HG02943 (cell line): ENCODE measurements at regions not wholly inside any gene's neighbourhood (a gene's known extent, or its start where the extent isn't known, plus 50 kb on each side); places are given as distances from the start of the nearest gene placed in this dataset.
"Not testable (repeated sequence)": the region's sequence is repeated elsewhere in the genome, so short reads cannot be mapped to it uniquely, and the experiment has no call there.

Experiments used
- ATAC-seq: cut with Tn5 transposase; IDR thresholded peaks from one replicate; pipeline ENCODE4 v1.9.1; 2021; ENCODE audit warnings: mild to moderate bottlenecking, low read depth, moderate library complexity; ENCODE audit not compliant: unreplicated experiment

DNA sequence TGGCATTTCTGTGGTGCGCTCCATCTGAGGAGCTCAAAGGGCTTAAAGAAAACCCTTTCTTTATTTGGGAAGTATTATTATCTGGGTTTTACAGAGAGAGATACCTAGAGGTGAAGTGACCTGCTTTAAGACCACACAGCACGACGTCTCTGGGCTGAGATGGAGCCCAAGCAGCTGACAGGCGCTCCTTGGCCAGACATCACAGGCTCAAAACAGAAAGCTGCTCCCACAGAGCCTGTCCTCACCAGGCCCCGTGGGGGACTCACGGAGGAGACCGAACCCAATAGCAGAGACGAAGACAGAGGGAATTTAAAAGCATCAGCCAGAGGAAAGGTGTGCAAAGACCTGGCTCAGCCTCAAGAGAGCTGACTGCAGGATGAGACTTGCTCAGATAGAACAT, 175.9 kb upstream of the IRF2BP2 start:
- not testable (repeated sequence) for ATAC-seq

DNA sequence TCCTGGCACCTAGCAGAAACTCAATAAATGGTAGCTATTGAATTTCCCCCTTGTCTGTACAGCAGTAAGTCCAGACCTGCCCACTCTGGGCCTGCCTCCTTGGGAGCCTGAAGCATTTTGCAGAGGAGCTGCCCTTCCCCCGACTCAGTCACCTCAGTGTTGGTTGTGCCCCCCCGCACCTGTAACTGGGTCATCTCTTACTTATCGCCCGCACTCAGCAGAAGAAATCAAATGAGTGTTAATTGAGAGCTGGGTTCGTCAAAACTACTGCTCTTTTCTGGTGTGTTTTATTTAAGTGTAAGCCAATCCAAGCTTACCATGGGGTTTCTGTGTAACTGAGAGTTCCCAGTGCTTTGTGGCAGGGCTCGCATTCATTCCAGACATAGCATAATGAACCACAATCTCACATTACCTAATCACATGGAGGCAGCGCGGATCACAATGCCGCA, 175.5 kb upstream of the IRF2BP2 start:
- not testable (repeated sequence) for ATAC-seq

DNA sequence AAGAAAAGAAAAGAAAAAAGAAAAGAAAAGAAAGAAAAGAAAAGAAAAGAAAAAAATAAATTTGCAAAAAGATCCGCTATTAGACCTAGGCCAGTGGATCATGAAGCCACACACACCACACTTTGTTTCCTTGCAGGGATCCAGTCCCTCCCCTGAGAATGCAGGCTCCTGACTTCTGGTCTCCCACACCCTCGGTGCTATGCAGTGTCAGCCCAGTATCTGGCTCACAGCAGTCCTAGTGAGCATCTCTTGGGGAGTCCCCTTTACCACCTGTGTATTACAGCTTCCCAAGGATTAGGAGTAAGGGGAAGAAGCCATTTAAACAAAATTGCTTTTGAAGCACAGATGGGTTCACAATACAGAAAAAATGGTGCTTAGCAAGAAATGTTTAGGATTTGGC, 174.1 kb upstream of the IRF2BP2 start:
- not testable (repeated sequence) for ATAC-seq

DNA sequence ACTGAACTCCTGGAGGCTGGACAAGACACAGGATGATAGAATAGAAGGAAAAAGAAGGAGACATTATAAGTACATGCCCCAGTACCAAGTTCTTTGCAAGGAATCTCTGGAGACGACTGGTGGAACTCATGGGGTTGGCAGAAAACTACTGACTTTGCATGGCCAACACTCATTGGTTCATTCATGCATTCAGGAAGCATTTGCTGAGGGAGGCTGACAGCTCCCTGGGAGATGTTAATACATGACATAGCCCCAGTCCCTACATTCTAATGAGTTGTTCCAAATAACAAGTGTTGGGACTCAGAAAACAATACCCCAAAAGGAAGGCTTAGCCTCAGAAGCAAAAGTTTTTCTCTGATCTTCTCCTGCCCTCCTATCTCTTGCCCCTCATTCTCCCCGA, 172.8 kb upstream of the IRF2BP2 start:
- no peak for ATAC-seq

DNA sequence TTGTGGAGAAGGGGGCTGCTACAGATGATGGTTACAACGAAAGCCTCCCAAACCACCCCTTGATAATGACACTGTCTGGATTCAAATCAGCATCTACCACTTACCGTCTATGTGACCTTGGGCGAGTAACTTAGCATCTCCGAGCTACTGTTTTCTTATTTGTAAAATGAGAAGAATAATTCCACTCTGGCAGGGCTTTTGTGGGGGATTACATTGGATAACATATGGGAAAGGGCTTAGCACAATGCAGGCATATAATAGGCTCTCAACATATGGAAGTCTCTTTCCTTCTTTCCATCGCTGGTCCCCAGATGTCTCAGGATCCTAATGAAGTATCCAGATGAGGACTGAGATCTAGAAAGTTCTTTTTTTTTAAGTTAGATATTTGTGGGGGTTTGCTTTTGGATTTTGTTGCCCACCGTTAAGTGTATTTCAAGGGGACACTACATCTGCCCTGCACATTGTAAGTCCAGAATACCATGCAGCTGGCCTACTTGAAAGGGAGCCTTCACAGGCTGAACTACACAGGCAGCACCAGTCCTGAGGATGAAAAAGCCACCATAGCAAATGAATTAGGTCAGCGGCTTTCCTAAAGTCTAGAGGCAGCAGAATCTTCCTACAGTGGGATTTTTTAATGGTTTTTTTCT, 172.2 kb upstream of the IRF2BP2 start:
- ATAC-seq: no peak

DNA sequence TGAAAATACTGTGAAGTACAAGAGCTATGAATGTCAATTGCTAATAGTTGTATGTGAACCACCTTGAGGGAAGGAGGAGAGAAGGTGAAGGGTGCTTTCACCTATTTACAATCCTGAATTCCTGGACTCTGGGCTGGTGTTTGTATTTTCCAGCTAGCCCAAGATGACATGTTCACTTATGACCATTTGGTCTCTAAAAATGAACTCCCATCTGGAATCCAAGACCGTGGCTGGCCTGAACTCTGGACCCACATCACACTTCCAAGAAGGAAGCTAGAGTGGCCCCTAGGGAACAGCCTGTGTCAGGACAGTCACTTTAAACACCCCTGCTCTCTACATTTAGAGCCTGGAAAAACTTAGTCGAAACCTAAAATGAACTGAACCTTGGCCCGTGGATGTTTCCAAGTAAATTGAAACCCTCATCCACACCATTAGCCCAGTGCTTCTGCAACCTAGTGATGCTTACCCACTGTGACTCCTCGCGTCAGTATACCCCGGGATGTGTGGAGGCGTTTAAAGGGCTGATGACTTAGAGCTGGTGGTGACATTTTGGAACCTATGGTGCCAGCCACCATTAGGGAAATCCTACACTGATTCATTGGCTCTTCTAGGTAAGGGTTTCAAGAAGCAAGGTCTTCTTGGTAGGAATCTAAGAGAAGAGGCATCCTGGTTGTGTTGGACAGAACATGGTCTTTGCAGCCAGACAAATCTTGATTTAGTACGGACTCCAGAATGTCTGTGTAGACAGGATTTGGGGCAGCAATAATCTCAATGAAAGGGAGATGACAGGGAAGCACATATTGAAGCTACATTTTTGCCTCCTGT, 171.5 kb upstream of the IRF2BP2 start:
- no peak for ATAC-seq

DNA sequence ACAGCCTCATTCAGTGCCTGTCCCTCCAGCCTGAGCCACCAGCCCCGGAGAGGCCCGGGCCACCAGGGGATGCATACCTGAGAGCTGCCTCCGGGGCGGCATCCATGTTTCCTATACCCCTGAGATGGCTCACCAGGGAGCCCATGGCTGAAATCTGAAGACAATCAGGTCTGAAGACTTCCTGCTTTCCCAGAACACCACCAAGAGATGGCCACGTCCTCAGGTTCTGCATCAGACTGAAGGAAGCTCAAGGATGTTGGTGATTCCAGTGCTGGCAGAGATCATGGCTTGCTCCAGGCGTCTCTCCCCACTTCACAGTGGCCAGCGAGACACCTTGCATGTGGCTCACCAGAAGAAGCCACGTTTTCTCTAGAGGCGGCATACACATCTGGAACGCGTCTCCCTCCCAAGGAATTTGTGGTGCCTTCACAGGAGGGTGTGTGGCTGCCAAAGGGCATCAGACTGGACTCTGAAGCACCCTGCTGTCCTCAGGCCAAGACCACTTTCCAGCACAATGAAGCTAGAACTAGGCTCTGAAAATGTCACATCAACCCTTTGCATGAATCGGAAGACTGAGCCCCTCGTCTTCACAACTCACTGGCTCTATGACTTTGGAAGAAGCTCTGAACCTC, 170.7 kb upstream of the IRF2BP2 start:
- ATAC-seq: no peak

DNA sequence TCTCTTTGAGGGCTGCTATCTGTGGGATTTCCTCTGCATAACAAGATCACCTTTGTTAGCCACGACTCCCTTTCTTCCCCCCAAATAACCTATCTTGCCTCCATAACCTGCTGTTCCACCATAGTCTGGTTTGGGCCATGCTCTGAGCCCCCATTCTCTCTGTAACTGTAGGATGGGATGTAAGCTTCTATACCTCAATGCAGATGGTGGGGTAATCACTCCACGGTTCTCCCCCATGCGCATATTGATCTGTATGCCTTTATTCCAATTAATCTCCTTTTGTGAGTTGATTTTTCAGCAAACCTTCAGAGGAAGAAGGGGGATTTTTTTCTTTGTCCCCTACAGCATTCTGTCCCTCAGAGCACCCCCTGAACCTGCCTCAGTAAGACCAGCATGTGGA, 170.1 kb upstream of the IRF2BP2 start:
- no peak for ATAC-seq

DNA sequence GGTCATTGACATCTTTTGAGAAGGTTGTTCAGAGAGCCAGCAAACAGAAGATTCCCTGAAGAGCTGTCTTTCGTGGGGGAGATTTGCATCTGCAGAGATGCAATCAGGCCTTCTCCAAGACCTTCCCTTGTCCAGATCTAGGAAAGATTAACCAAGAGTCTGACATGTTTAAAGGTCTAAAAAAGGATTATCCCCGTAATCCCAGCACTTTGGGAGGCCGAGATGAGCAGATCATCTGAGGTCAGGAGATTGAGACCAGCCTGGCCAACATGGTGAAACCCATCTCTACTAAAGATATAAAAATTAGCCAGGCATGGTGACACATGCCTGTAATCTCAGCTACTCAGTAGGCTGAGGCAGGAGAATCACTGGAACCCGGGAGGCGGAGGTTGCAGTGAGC, 169.6 kb upstream of the IRF2BP2 start:
- not testable (repeated sequence) for ATAC-seq

DNA sequence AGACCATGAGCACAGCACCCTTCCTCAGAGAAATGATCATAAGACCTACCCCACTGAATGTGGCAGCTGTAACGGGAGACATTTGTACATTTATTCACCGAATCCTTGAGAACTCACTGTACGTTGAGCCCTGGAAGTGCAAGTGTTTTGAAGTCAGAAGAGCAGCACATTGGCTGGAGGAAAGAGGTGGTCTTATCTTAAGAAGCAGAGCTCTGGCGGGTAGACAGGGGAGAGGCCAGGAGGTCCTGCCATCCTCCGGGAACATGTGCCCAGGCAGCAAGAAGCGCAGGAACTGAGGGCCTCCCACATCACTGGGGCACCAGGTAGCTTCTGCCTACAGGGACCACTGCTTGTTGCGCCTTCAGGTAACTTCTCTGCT, 169.2 kb upstream of the IRF2BP2 start:
- no peak for ATAC-seq

DNA sequence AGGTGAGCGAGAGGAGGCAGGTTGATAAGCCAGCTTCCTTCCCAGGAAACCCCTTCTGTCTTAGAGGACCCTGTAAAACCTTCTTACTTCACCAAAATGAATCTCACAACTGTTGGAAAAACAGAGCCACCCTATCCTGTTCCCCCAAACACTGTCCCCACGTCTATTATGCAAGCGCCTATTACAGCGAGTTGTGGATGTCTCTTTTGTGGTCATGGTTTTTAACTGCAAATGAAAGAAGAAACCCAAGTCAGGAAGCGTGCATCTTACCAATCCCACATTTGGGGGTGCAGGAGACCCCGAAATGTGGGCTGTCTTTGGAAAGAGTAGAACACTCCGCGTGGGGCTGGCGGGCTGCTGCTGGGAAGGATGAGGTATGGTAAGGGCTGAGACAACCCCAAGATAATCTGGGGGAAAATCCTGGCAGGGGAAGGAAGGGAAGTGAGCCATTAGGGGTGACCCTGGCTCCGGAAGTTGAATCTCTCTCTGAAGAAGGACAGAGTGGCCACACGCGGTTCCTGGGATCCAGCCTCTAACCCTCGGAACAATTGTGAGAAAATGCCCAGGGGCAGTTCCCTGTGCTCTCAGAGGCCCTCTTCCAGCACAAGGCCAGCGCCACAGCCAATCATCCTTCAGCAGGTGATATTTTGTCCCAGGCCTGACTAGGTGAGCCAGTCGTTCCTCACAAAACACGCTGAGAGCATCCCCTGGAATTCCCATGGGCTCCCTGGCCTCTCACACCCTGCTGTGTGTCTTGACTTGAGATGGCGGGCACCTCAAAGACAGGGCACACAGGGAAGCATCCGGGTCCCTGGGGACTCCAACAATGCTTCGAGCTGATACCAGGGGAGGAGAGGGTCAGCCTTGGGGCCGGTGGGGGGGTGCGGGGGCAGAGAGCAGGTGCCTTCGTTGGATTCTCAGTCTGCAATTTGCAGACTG, 168.5 kb upstream of the IRF2BP2 start:
- no peak for ATAC-seq

DNA sequence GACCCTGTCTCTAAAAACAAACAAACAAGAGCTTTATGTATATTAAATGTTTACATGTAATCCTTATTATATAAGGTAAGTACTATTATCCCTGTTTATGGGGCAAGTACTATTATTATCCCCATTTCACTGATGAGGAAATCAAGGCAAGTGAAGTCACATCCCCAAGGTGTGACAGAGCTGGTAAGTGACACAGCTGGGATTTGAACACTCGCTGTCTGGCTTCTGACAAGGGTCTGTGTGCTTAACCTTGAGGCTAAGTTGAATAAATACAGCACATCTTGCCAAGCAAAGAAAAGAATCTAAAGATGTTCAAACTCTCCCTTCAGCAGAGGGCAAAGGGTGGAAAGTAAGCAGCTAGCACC, 167.9 kb upstream of the IRF2BP2 start:
- ATAC-seq: no peak

DNA sequence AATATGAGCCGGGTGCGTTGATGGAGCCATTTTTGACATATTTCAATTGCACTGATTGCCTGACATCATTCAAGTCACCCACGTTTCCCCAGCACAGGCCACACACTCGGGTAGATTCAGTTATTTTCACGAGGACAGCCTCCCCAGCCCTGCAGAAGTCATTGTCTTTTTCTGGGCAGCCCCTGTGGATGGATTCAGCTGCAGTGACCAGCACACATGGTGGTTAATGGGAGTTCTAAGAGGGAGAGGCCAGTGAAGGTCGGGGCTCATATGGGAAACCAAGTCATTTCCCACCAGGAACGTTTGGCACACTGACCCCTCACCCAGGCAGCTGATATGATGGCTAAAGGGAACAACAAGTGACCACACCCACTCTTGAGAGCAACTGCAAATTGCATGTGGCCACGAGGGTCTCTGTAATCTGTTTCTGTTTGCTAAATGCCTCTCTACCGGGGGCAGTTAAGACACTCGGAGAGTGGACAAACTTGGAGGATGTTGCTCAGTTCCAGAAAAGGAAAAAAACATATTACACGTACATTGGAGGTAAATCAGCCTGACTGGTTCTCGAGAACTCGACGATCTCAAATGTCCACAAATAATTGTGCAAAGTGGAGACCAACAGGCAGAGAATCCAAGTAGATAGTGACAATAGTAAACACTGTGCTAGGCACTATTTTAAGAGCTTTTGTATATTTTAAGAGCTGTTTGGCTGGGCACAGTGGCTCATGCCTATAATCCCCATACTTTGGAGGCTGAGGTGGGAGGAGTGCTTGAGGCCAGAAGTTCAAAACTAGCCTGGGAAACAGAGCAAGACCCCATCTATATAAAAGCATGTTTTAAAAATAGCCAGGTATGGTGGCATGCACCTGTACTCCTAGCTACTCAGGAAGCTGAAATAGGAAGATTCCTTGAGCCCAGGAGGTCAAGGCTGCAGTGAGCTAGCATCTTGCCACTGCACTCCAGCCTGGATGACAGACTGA, 167.2 kb upstream of the IRF2BP2 start:
- ATAC-seq: no peak

DNA sequence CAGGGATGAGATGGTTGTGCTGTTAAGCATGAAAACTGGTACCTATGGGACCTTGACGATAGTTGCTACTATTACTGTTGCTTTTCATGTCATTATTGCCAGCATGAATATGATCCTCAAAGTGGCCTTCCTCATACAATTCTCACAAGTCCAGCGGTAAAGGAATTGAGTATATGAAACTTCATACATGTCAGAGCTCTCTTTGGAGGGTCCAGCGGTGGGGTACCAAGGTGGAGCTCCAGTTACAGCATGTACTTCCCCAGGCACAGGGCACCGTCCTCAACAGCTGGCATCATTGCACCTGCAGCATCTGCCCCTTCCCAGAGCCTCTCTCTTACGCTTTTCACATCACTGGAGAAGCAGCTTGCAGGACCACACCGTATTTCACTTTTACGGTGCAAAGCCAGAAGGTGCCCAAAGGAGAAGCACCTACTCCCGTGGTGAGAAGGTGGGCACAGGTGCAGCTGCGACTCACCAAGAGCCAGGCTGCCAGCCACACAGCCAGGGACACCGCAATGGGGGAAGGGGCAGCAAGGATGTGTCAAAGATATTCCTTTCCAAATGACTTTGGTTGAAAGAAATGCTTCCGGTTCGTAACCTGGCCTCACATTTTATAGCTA, 166.4 kb upstream of the IRF2BP2 start:
- ATAC-seq: no peak

DNA sequence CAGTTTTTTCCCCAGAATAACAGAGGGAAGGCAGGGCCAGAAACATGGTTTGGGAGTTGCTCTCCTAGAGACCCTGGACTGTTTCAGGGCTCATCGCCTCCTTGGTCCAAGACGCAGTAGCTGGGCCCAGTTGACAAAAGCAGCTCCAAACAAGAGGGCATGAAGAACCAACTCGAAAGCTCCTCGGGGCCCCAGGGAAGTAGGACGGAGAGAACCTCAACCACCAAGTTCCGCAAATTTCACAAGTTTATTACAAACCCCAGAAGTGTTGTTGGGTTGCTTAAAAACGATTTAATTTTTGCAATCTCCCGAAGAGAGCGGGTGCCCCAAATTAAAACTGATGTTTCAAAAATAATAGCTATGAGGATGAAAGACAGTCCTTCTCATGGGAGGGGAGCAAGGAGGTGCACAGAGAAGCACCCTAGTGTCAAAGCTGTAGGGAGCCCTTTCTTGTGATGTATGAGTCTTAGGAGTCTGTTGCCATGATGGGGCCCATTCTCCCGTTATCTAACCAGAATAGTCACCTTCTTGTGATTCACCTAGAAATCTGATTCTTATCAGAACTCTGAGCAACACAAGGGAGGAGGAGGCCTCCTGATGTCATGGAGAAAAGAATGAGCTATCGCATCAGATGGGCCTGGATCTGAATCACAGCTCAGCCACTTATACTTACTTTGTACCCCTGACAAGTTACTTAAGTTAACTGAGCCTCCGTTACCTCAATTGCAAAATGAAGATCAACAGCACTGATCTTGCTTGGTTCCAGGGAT, 165.7 kb upstream of the IRF2BP2 start:
- no peak for ATAC-seq

DNA sequence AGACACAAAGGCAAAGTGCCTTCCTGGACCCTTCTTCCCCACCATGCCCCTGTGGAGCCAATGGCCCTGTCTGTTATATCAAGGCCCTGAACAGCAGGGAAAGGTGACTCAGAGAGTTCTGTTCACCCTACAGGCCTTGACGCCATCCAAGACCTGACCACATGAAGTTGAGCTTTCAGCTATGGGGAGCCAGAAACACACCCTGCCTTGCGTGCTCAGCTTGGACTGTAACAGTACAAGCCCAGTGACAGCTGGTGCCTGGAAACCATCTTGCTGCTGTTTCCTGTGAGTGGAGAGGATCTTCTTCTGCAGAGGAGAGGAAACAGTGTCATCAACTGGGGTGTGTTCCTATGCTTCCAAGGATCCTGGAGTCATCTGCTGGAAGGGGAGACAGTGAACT, 165.0 kb upstream of the IRF2BP2 start:
- ATAC-seq: no peak

DNA sequence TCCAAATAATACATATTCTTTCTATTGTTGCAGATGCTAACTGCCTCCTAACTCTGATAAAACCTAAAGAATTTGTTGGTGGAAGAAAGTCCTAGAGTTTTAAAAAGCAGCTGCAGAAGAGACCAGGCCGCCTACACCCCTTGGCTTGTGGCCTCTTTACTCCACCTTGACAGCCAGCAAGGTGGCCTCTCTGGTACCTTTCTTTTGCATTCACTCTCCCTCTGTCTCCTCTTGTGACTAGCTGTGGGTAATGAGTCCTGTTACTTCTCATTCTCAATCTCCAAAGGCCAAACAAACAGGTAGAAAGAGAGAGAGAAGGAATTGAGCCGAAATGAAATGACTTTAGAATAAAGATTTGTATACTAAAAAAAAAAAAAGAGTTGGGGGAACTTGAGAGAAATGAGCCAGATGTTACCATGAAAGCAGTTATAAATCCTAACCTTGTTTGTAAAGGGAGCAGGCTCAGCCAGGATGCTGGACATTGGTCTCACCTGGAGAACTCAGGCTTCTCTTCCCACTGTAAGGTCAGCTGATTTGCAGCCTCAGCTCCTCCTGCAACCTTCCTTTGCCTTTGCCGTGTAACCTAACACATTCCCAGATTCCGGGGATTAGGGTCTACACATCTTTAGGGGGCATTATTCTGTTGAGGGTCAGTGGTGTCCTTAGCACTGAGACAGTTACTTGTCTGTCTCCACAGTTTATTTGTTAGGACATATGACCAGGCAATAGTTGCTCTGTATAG, 164.1 kb upstream of the IRF2BP2 start:
- ATAC-seq: no peak
